NOMO-1 treated with dmso at 0.1 percent for 144 hours (cell line): ENCODE measurements at regions not wholly inside any gene's neighbourhood (a gene's known extent, or its start where the extent isn't known, plus 50 kb on each side); places are given as distances from the start of the nearest gene placed in this dataset.
"Not testable (repeated sequence)": the region's sequence is repeated elsewhere in the genome, so short reads cannot be mapped to it uniquely, and the experiment has no call there.

ENCODE experiments used
- DNase-seq: peaks from one replicate; lab custom pipeline; 2025; ENCODE audit not compliant: unreplicated experiment; lab: John Stamatoyannopoulos, UW

GRCh38 chr10:2212244-2212834, 475.0 kb upstream of the ADARB2 start:
- DNase-seq: no peak

GRCh38 chr10:2210088-2210487, 472.8 kb upstream of the ADARB2 start:
- DNase-seq: no peak

GRCh38 chr10:2208106-2208505, 470.8 kb upstream of the ADARB2 start:
- DNase-seq: no peak

GRCh38 chr10:2207246-2207922, 470.1 kb upstream of the ADARB2 start:
- DNase-seq: no peak

- no peak for DNase-seq
These were observed 468.1 kb upstream of the ADARB2 start for GRCh38 chr10:2205406-2205805.

- no peak for DNase-seq
These were observed 465.1 kb upstream of the ADARB2 start for GRCh38 chr10:2202401-2202800.

- no peak for DNase-seq
These were observed 464.3 kb upstream of the ADARB2 start for GRCh38 chr10:2201534-2202099.

GRCh38 chr10:2197663-2198062, 460.3 kb upstream of the ADARB2 start:
- no peak for DNase-seq

- DNase-seq: no peak
These were observed 458.9 kb upstream of the ADARB2 start for GRCh38 chr10:2196272-2196671.

- not testable (repeated sequence) for DNase-seq
These were observed 452.0 kb upstream of the ADARB2 start for GRCh38 chr10:2189356-2189755.

- no peak for DNase-seq
These were observed 451.0 kb upstream of the ADARB2 start for GRCh38 chr10:2188371-2188770.

GRCh38 chr10:2173327-2173726, 436.0 kb upstream of the ADARB2 start:
- DNase-seq: no peak

GRCh38 chr10:2165771-2166460, 428.6 kb upstream of the ADARB2 start:
- no peak for DNase-seq

GRCh38 chr10:2150288-2150687, 413.0 kb upstream of the ADARB2 start:
- peak; percentile 8 for DNase-seq

GRCh38 chr10:2145926-2146478, 408.7 kb upstream of the ADARB2 start:
- peak; percentile 78 for DNase-seq

- DNase-seq: no peak
These were observed 408.2 kb upstream of the ADARB2 start for GRCh38 chr10:2145491-2145890.

- DNase-seq: no peak
These were observed 407.3 kb upstream of the ADARB2 start for GRCh38 chr10:2144584-2144983.

- no peak for DNase-seq
These were observed 406.0 kb upstream of the ADARB2 start for GRCh38 chr10:2143213-2143835.

- DNase-seq: no peak
These were observed 402.4 kb upstream of the ADARB2 start for GRCh38 chr10:2139746-2140145.

GRCh38 chr10:2137549-2138174, 400.3 kb upstream of the ADARB2 start:
- DNase-seq: no peak
